Smooth muscle cell (in vitro differentiated cells): ENCODE measurements at regions not wholly inside any gene's neighbourhood (a gene's known extent, or its start where the extent isn't known, plus 50 kb on each side); places are given as distances from the start of the nearest gene placed in this dataset.

Experiments used
- DNase-seq: peaks from one replicate; lab custom pipeline; 2025; ENCODE audit not compliant: unreplicated experiment; lab: John Stamatoyannopoulos, UW
- H2AFZ ChIP-seq: fragments of 200-600 bp; sonication (generic); 2 replicates; pipeline ENCODE4 v1.6.0; 2016; ENCODE audit warnings: antibody characterized with exemption, low read depth, mild to moderate bottlenecking
- H3F3A ChIP-seq: fragments of 200-600 bp; sonication (generic); 2 replicates; pipeline ENCODE4 v1.6.0; 2017; ENCODE audit warnings: antibody characterized with exemption, low read depth
- H3K27ac ChIP-seq: fragments of 200-600 bp; sonication (generic); 2 replicates; pipeline ENCODE4 v1.5.1; 2016; ENCODE audit warnings: low read depth, mild to moderate bottlenecking
- H3K27me3 ChIP-seq: fragments of 200-600 bp; sonication (generic); 2 replicates; pipeline ENCODE4 v1.6.1; 2016; ENCODE audit warnings: low read depth, mild to moderate bottlenecking
- H3K36me3 ChIP-seq: fragments of 200-600 bp; sonication (generic); 2 replicates; pipeline ENCODE4 v1.5.1; 2016; ENCODE audit warnings: low read depth
- H3K4me1 ChIP-seq: fragments of 200-600 bp; sonication (generic); 2 replicates; pipeline ENCODE4 v1.5.1; 2016; ENCODE audit warnings: low read depth
- H3K4me2 ChIP-seq: fragments of 200-600 bp; sonication (generic); 2 replicates; pipeline ENCODE4 v1.6.0; 2016; ENCODE audit warnings: mild to moderate bottlenecking
- H3K4me3 ChIP-seq: fragments of 200-600 bp; sonication (generic); 2 replicates; pipeline ENCODE4 v1.5.1; 2016; ENCODE audit warnings: mild to moderate bottlenecking
- H3K79me2 ChIP-seq: fragments of 200-600 bp; sonication (generic); 2 replicates; pipeline ENCODE4 v1.6.0; 2016; ENCODE audit warnings: low read depth, mild to moderate bottlenecking
- H3K9ac ChIP-seq: fragments of 200-600 bp; sonication (generic); 2 replicates; pipeline ENCODE4 v1.6.0; 2016; ENCODE audit warnings: low read depth
- H3K9me3 ChIP-seq: fragments of 200-600 bp; sonication (generic); replicated peaks from 2 replicates; pipeline ENCODE4 v1.5.1; 2016; ENCODE audit warnings: low read depth
- H4K20me1 ChIP-seq: fragments of 200-600 bp; sonication (generic); 2 replicates; pipeline ENCODE4 v1.6.0; 2016; ENCODE audit warnings: low read depth
- WGBS: methylation state at CpG from one replicate; pipeline ENCODE4 v1.1.7; 2016; ENCODE audit warnings: low lambda C conversion rate; 5-methylcytosine and 5-hydroxymethylcytosine counted together
- TF ChIP-seq, protein P1 (sequence below): fragments of 200-600 bp; sonication (generic); IDR thresholded peaks from 2 replicates; pipeline ENCODE4 v1.5.1; 2017; ENCODE audit warnings: borderline replicate concordance, mild to moderate bottlenecking, antibody characterized with exemption; ENCODE audit not compliant: insufficient read depth, poor library complexity, severe bottlenecking

DNA sequence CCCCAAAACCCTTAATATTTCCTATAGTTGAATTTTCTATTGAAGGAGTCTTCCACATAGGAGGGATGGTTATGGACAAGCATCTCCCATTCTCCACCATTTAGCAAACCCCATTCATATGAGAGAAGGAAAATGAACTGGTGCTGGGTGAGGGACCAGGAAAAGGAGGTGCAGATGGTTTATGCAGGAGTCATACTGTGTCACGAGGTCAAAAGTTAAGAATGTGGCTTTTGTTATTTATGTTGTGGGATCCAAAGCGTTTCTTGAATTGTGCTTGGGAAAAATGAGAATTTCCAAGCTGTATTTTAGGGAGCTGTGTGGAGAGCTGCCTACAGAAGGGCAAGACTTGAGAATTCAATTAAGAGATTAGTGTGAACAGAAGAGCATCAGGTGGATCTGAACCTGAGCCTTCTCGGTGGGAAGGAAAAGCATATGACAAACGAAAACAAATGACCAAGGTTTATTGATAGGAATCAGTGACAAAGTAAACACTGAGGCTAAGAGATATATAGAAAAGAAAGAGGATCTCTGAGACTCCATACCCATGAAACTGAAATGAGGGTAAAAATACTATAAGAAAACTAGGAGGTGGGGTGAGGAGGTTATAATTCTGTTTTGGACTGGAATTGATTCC, 473.3 kb upstream of the NR2F2 start:
- WGBS, result 75% methylated on average over 4 of the region's 4 CpGs
- H3K27me3 ChIP-seq, result no peaks in the 10 kb centered on the region
- no peak overlapping the region for H3K9ac ChIP-seq
- no peaks in the 10 kb centered on the region for H3K36me3 ChIP-seq
- H2AFZ ChIP-seq, result no peak overlapping the region
- no peaks in the 10 kb centered on the region for H4K20me1 ChIP-seq
- no peaks in the 10 kb centered on the region for H3K4me1 ChIP-seq
- no peak overlapping the region for H3K4me3 ChIP-seq
- no peaks in the 10 kb centered on the region for H3K9me3 ChIP-seq
- no peak overlapping the region for H3K4me2 ChIP-seq
- no peak overlapping the region for H3K27ac ChIP-seq
- TF ChIP-seq, protein P1, sequence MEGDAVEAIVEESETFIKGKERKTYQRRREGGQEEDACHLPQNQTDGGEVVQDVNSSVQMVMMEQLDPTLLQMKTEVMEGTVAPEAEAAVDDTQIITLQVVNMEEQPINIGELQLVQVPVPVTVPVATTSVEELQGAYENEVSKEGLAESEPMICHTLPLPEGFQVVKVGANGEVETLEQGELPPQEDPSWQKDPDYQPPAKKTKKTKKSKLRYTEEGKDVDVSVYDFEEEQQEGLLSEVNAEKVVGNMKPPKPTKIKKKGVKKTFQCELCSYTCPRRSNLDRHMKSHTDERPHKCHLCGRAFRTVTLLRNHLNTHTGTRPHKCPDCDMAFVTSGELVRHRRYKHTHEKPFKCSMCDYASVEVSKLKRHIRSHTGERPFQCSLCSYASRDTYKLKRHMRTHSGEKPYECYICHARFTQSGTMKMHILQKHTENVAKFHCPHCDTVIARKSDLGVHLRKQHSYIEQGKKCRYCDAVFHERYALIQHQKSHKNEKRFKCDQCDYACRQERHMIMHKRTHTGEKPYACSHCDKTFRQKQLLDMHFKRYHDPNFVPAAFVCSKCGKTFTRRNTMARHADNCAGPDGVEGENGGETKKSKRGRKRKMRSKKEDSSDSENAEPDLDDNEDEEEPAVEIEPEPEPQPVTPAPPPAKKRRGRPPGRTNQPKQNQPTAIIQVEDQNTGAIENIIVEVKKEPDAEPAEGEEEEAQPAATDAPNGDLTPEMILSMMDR, result no peak
- no peaks in the 10 kb centered on the region for H3K79me2 ChIP-seq
- no peak for DNase-seq
- no peaks in the 10 kb centered on the region for H3F3A ChIP-seq

DNA sequence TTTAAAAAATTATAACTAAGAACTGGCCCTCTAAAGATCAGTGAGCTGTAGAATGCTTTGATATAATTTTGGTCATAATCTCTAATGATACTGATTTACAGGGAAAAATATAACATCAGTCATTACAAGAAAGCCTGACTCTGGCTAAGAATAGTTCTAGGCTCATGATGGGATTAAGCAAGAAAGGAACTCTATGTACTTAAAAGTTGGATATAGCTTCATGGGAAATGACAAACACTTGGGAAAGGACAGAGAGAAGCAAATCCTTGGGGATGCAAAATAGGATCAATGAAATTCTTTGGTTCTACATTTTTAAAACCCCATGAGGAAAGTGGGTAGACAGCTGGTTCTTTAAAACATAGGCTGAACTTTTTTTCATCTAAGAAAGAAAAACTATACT, 472.7 kb upstream of the NR2F2 start:
- H4K20me1 ChIP-seq, result no peaks in the 10 kb centered on the region
- H3K9me3 ChIP-seq, result no peaks in the 10 kb centered on the region
- no peak overlapping the region for H3K9ac ChIP-seq
- H3K4me2 ChIP-seq, result no peak overlapping the region
- H3K27me3 ChIP-seq, result no peaks in the 10 kb centered on the region
- H3K36me3 ChIP-seq, result no peaks in the 10 kb centered on the region
- no peak overlapping the region for H2AFZ ChIP-seq
- H3K79me2 ChIP-seq, result no peaks in the 10 kb centered on the region
- DNase-seq, result no peak
- no peak overlapping the region for H3K4me3 ChIP-seq
- H3F3A ChIP-seq, result no peaks in the 10 kb centered on the region
- TF ChIP-seq, protein P1, result no peak
- no peak overlapping the region for H3K27ac ChIP-seq
- no peaks in the 10 kb centered on the region for H3K4me1 ChIP-seq

DNA sequence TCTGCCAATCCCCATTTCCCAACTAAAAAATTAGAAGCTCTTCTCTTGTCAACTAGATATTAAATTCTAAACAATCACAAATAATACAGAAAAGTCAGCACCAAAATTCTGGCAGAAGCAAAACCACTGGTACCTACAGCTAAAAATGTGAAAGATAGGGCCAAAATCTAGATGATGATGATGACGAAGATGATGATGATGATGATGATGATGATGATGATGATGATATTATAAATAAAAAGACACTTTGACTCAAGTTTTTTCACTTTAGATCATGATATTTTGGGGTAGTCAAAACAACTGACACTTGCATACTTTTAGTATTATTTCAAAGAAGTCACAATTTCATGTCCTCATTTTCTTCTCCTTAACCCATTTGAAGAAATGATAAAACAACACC, 470.1 kb upstream of the NR2F2 start:
- Histone ChIP-seq H3K4me1 (no peaks in the 10 kb centered on the region), H3K27ac (no peak overlapping the region), H3K36me3 (no peaks in the 10 kb centered on the region), H3K27me3 (no peaks in the 10 kb centered on the region), H3K4me3 (no peak overlapping the region), H3K4me2 (no peak overlapping the region), H3K9me3 (no peaks in the 10 kb centered on the region), H3F3A (no peaks in the 10 kb centered on the region), H4K20me1 (no peaks in the 10 kb centered on the region), H3K79me2 (no peaks in the 10 kb centered on the region), H3K9ac (no peak overlapping the region), H2AFZ (no peak overlapping the region)
- 98% methylated on average over 1 of the region's 1 CpG for WGBS
- DNase-seq, result no peak
- TF ChIP-seq, protein P1, result no peak

DNA sequence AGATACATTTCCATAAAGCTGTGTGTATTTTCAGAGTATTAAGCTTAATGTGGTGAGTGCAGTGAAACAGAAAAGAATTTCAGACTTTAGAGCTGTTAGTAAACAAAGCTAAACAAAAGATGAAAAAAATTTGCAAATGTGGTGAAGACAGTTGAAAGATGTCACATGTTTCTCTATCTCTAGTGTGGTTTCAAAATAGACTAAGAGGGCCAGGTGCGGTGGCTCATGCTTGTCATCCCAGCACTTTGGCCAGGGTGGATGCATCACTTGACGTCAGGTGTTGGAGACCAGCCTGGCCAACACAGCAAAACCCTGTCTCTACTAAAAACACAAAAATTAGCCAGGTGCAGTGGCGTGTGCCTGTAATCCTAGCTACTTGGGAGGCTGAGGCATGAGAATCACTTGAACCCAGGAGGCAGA, 466.0 kb upstream of the NR2F2 start:
- Histone ChIP-seq H3K4me3 (no peak overlapping the region), H3K27me3 (no peaks in the 10 kb centered on the region), H2AFZ (no peak overlapping the region), H3K36me3 (no peaks in the 10 kb centered on the region), H3K27ac (no peak overlapping the region), H3K4me1 (no peaks in the 10 kb centered on the region), H3F3A (no peaks in the 10 kb centered on the region), H3K4me2 (no peak overlapping the region), H3K9me3 (no peaks in the 10 kb centered on the region), H3K9ac (no peak overlapping the region), H4K20me1 (no peaks in the 10 kb centered on the region), H3K79me2 (no peaks in the 10 kb centered on the region)
- TF ChIP-seq, protein P1, result no peak
- 92% methylated on average over 3 of the region's 3 CpGs for WGBS
- no peak for DNase-seq
